H7 (cell line): ENCODE measurements at regions not wholly inside any gene's neighbourhood (a gene's known extent, or its start where the extent isn't known, plus 50 kb on each side); places are given as distances from the start of the nearest gene placed in this dataset.
"Not testable (repeated sequence)": the region's sequence is repeated elsewhere in the genome, so short reads cannot be mapped to it uniquely, and the experiment has no call there.

Source experiments
- DNase-seq: peaks from one replicate; pipeline ENCODE4 v3.0.0; 2012
- H3K27me3 ChIP-seq: 2 replicates; pipeline ENCODE4 v1.6.0; 2011; ENCODE audit warnings: mild to moderate bottlenecking, low read length; ENCODE audit not compliant: control insufficient read depth, insufficient read depth
- H3K36me3 ChIP-seq: replicated peaks from 2 replicates; pipeline ENCODE4 v1.5.1; 2011; ENCODE audit warnings: low read length; ENCODE audit not compliant: control insufficient read depth, insufficient read depth
- H3K4me3 ChIP-seq: 2 replicates; pipeline ENCODE4 v1.5.1; 2011; ENCODE audit warnings: low read depth, mild to moderate bottlenecking, control low read depth, low read length, moderate library complexity; ENCODE audit not compliant: insufficient read depth

DNA sequence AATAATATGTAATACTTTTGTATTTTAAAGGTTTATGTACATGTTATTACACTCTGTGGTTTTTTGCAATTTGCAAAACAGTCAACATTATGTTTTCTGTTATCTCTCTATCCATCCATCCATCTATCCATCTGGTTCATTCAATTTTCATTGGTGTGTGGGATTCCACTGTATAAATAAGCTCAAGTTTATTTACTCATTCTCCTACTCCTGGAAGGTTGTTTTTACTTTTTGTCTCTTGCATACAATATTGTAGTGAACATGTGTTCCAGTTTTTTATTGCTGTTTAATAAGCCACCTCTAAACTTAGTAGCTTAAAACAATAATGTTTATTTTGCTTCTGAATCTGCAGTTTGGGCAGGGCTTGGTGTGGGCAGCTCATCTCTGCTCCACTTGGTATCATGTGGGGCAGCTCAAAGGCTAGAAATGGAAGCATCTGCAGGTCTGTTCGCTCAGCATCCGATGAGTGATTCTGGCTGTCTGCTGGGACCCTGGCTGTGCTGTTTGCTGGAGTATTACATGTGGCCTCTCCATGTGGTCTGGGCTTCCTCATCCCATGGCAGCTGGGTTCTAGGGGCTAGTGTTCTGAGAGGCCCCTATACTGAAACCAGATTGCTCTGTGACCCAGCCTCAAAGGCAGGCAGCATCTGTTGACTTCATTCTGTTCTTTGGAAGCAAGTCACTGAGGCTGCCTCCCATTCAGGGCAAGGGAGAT lies 98.8 kb downstream of the SLC25A47 start:
- Histone ChIP-seq H3K4me3 (no peak overlapping the region), H3K27me3 (no peaks in the 10 kb centered on the region), H3K36me3 (no peaks in the 10 kb centered on the region)
- no peak for DNase-seq

DNA sequence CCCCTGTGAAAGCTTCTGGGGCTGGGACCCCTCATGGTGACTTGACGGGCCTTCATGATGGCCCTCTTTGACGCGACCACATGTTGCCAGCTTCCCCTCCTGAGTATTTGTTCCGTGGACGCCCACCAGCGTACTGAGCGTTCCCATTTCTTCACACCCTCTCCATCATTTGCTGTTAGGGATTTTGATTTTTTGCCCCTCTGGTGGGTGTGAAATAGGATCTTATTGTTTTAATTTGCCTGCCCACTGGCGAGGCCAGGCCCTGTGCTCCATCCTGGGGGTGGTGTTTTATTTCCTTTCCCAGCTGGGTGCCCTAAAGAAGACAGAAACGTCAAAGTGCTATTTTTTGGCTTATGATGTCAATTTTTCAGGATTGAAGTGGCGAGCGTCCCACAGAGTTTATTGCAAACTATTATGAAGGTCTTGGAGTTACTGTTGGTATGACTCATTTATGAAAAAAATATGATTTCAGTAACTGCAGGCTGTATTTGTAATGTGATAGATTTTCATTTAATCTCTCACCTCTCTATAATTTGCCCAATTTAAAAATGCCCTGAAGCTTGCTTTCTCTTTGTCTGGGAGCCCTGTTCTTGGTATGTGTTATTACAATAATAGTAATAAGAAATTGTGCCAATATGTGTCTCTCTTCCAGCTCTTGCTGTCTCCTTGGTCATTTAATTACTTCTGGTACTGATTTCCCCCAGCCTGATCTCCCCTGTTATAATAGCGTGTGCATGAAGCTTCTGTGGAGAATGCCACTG lies 99.6 kb downstream of the SLC25A47 start:
- DNase-seq, result no peak

DNA sequence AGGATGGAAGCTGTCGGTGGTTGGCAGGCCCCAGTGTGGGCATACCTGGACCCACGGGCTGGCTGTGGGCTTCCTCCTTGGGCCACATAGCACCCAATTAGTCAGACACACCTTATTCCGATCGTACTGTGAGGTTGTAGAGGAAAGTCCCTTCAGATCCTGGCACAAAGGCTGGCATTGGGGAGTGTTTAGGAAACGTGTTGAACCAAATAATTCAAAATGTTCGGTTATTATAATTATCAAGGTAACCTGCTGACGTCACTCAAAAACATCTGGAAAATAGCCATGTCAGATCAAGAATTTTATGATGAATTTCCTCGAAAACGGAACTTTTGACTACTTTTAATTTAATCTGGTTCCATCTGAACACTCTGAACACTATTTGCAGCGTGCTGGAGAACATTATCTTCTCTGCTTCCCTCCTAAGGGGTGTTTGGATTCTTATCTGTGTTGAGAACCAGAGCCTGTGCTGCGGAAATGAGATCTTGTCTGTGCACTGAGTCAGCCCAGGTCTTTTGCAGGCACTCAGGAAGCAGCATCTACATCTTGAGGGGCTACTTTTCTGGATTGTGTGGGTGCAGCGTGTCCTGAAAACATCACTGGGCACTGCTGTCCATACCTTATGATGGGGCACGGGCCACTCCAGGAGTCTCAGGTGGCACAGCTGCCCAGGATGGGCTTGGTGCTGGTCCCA lies 100.3 kb downstream of the SLC25A47 start:
- no peak overlapping the region for H3K4me3 ChIP-seq
- no peak for DNase-seq
- no peaks in the 10 kb centered on the region for H3K36me3 ChIP-seq
- H3K27me3 ChIP-seq, result no peaks in the 10 kb centered on the region

More for the DNA sequence above, 99.6 kb downstream of the SLC25A47 start:
- Histone ChIP-seq H3K36me3 (no peaks in the 10 kb centered on the region), H3K4me3 (no peak overlapping the region), H3K27me3 (no peaks in the 10 kb centered on the region)

DNA sequence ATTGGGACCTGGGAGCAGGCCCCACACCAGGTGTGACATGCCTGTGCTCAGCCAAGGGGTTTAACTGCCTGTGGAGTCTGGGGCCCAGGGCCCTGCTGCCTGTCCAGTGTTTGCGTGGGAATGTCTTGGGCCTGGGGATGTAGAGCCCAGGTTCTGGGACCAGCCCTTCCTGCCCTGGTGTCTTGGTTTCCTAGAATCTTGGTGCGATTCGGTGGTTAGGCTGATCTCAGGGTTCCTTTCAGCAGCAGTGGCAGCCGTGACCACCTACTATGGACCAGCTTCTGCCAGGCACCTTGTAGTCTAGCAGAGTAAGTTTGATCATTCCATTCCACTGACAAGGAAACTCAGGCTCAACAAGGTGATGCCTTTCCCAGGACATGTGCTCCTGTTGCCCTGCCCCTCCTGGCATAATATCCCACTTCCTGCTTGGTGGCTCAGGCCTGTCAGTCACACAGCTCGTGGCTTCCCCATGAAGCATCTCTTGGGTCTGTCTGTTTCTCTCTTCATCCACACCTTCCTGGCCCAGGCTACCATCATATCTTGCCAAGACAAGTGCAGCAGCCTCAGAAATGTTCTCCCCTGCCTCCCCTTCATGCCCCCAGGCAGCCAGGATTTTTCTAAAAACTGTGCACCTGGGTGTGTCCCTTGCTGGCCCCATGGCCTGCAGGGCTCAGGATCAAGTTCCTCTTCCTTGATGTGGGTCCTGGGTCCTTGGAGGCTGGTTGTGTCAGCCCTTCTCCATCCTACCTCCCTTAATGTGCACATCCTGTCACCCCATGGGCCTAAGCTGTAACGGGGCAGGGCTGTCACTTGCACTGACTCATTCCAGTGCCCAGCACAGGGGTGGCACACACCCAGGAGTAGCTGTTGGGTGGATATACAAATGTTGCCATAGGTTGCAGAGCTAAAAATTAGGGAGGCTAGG lies 101.6 kb downstream of the SLC25A47 start:
- Histone ChIP-seq H3K27me3 (no peaks in the 10 kb centered on the region), H3K36me3 (no peaks in the 10 kb centered on the region), H3K4me3 (no peak overlapping the region)
- no peak for DNase-seq

DNA sequence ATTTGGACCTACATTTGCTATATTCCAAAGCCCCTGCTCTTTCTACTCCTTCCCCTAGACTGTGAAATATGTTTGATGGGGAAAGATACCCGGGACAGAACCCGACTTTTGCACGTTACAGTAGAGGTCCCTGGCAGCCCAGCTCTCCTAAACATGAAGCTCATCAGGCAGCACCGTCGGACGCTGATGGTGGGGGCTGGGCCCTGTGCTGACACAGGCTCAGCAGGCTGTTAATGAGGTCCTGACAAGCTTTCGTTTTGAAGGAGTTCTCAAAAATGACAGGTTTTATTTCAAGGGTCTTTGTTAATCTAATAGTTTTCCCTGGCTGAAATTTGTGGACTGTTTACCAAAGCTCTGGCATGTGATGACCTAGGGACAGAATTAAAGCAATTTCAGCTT lies 102.3 kb downstream of the SLC25A47 start:
- Histone ChIP-seq H3K36me3 (no peaks in the 10 kb centered on the region), H3K27me3 (no peaks in the 10 kb centered on the region)
- DNase-seq, result peak; percentile 50

DNA sequence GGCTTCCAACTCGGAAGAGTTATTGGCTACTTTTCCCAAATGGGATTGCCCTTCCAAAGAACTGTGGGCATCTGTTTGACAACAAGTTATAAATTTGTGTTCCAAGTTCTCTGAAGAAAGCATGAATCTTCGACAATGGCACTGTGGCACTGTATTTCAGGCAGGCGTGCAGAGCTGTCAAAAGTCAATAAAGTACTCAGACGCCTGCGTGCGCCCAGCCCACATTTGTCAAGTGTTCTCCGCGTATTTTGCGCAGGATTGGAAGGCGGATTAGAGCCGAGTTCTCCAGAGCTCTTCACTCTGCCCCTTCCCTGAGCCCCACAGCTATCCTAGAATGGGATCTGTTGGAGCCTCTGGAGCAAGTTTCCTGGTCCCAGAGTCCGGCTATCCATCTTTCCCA lies 103.2 kb downstream of the SLC25A47 start:
- DNase-seq, result no peak
- Histone ChIP-seq H3K27me3 (no peaks in the 10 kb centered on the region), H3K4me3 (no peak overlapping the region), H3K36me3 (no peaks in the 10 kb centered on the region)

More for the DNA sequence above, 102.3 kb downstream of the SLC25A47 start:
- H3K4me3 ChIP-seq, result no peak overlapping the region

DNA sequence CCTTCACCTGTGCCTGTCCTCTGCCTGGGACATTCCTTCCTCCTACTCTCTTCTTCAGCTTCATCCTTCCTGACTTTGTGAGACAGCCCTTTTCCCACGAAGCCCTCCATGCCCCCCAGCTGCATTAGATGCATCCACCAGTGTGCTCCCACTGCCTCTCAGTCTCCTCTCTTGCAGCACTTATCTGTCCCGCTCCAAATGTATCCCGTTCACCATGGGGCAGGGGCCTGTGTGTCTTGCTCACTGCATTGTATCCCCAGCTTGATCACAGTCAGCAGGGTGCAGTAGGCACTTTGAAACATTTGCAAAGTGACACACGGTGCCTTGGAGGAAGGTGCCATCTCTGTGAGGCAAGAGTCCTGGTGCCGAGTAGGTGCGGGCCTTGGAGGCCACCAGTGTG lies 104.0 kb downstream of the SLC25A47 start:
- Histone ChIP-seq H3K4me3 (no peak overlapping the region), H3K36me3 (no peaks in the 10 kb centered on the region), H3K27me3 (no peaks in the 10 kb centered on the region)
- no peak for DNase-seq

DNA sequence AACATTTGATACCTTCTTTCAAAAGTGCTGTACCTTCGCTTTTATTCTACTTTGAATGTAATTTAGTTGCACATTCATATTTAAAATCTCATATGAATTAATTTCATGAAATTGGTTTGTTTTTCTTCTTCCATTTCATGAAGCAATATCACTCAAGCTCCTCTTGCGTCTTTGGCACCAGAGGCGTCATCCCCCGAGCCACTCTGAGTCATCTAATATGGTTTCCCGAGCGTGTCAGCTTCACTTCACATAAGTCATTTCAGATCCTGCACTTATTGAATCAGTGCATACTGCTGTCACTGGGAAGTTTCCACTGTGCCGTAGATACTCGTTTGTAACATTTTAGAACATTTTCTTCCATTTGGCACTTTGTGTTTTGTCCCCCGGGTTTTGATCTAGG lies 105.6 kb downstream of the SLC25A47 start:
- Histone ChIP-seq H3K4me3 (no peak overlapping the region), H3K27me3 (no peaks in the 10 kb centered on the region), H3K36me3 (no peaks in the 10 kb centered on the region)
- DNase-seq, result no peak

DNA sequence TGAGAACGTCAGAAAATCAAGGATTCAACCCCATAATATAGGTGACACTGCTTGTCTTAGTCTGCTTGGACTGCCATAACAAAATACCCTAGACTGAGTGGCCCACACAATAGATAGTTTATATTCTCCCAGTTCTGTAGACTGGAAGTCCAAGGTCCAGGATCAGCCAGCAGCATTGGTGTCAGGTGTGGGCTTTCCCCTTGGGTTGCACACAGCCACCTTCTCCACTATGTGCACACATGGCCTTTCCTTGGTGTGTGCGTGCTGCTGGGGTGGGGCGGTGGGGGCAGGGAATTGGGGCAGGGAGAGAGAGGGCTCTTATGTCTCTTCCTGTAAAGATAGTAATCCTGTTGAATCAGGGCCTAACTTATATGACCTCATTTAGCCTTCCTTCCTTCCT lies 106.4 kb downstream of the SLC25A47 start:
- Histone ChIP-seq H3K4me3 (no peak overlapping the region), H3K36me3 (no peaks in the 10 kb centered on the region), H3K27me3 (no peaks in the 10 kb centered on the region)
- DNase-seq, result no peak

DNA sequence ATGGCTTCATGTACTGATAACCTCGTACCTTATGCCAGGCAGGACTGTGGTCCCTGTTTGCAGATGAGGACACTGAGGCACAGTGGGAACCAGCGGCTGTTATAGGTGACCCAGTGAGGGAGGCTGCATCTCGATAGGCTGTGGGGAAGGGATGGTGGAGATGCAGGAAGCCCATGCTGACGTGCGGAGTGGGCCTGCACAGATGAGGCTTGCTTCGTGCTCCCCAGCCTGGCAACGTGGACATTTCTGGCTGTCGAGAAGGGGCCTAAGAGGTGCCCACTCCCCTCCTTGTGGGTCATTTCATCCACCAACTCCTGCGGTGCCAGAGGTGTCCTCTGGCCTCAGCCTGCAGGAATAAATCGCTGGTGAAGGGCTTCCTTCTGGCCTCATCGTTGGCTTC lies 107.4 kb downstream of the SLC25A47 start:
- DNase-seq, result no peak
- H3K27me3 ChIP-seq, result no peaks in the 10 kb centered on the region
- no peaks in the 10 kb centered on the region for H3K36me3 ChIP-seq
- no peak overlapping the region for H3K4me3 ChIP-seq

DNA sequence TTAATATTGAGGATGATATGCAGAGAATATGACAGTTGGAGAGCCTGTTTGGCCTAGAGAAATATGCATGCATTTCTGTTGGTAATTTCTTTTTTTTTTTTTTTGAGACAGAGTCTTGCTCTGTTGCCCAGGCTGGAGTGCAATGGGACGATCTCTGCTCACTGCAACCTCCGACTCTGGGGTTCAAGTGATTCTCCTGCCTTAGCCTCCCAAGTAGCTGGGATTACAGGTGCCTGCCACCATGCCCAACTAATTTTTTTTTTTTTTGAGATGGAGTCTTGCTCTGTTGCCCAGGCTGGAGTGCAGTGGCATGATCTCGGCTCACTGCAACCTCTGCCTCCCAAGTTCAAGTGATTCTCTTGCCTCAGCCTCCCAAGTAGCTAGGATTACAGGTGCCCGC lies 108.3 kb downstream of the SLC25A47 start:
- DNase-seq, H3K27me3 ChIP-seq, H3K4me3 ChIP-seq, H3K36me3 ChIP-seq: not testable (repeated sequence)

DNA sequence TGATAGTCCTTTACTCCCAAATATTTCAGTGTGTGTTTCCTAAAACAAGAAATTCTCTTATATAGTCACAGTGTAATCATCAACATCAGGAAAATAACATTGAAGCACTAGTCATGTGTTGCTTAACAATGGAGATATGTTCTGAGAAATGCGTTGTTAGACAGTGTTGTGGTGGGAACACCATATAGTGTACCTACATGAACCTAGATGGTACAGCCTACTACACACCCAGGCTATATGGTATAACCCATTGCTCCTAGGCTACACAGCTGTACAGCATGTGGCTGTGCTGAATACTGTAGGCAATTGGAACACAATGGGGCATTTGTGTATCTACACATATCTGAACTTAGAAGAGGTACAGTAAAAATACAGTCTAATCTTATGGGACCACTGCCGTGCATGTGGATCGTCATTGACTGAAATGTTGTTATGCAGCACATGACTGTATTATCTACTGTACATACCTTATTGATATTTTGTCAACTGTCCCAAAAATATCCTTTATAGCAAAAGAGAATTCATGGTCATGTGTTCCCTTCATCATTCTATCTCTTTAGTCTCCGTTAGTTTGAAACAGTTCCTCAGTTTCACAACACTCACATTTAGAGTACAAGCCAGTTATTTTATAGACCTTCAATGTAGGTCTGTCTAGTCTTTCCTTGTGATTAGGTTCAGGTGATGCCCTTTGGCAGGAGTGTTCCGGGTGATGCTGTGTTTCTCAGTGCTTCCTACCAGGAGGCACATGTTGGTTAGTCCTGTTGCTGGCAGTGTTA lies 109.7 kb downstream of the SLC25A47 start:
- no peak overlapping the region for H3K4me3 ChIP-seq
- no peaks in the 10 kb centered on the region for H3K27me3 ChIP-seq
- no peaks in the 10 kb centered on the region for H3K36me3 ChIP-seq
- no peak for DNase-seq

DNA sequence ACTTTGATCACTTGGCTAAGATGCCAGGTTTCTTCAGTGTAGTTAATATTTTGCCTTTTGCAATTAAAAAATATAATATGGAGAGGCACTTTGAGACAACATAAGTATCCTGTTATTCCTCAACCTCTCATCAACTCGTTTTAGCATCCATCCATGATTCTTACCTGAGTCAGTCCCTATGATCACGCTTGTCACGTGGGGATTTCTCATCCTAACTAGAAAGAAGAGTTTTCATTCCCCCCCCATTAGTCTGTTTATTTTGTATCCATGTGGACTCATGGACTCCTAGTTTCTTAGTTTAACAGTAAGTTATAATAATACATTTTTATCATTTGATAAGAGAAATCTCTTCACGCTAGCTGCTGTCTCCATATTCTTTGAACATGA lies 110.3 kb downstream of the SLC25A47 start:
- no peak for DNase-seq
- Histone ChIP-seq H3K4me3 (no peak overlapping the region), H3K27me3 (no peaks in the 10 kb centered on the region), H3K36me3 (no peaks in the 10 kb centered on the region)
